ENCODE measurements at regions not wholly inside any gene's neighbourhood (a gene's known extent, or its start where the extent isn't known, plus 50 kb on each side); places are given as distances from the start of the nearest gene placed in this dataset.

GRCh38 chr2:228819701-228820100, 451.4 kb downstream of the PID1 start:
- Mint-ChIP-seq H3K4me1 (no peaks in the 10 kb centered on the region), H3K27ac (no peak overlapping the region), H3K36me3 (no peaks in the 10 kb centered on the region), H3K9me3 (peaks cover 0 to 17% (median 4%) of the 10 kb centered on the region in 8 donors), H3K4me3 (no peak overlapping the region), H3K27me3 (no peaks in the 10 kb centered on the region)
- Histone ChIP-seq H3K9me3 (ENCODE audit: control insufficient read depth in 1 of 2, low read length in 2 of 2) (no peaks in the 10 kb centered on the region), H3K36me3 (ENCODE audit: insufficient read depth, low read length) (no peaks in the 10 kb centered on the region), H3K27ac (ENCODE audit: low read depth, low read length) (no peak overlapping the region), H3K27me3 (ENCODE audit: insufficient read depth, low read length) (no peaks in the 10 kb centered on the region), H3K4me1 (ENCODE audit: insufficient read depth, low read length) (no peaks in the 10 kb centered on the region), H3K4me3 (ENCODE audit: low read length in 2 of 2) (no peak overlapping the region)
- CTCF ChIA-PET (ENCODE audit: partially characterized antibody) = no interaction called here
- no peak for DNase-seq
- POLR2A ChIA-PET (ENCODE audit: partially characterized antibody) = no interaction called here
- intact Hi-C loops (cut with micrococcal nuclease) = no loop called here

GRCh38 chr2:228802181-228803071, 468.7 kb downstream of the PID1 start:
- intact Hi-C loops (cut with micrococcal nuclease) = no loop called here
- H3K36me3 ChIP-seq (ENCODE audit: insufficient read depth, low read length) = no peaks in the 10 kb centered on the region
- no peaks in the 10 kb centered on the region for H3K36me3 Mint-ChIP-seq
- H3K4me3 Mint-ChIP-seq = no peak overlapping the region
- H3K9me3 ChIP-seq (ENCODE audit: control insufficient read depth in 1 of 2, low read length in 2 of 2) = no peaks in the 10 kb centered on the region
- H3K27me3 ChIP-seq (ENCODE audit: insufficient read depth, low read length) = no peaks in the 10 kb centered on the region
- H3K4me1 ChIP-seq (ENCODE audit: insufficient read depth, low read length) = no peaks in the 10 kb centered on the region
- H3K27ac ChIP-seq (ENCODE audit: low read depth, low read length) = no peak overlapping the region
- no peak overlapping the region for H3K4me3 ChIP-seq (ENCODE audit: low read length in 2 of 2)
- no peaks in the 10 kb centered on the region for H3K4me1 Mint-ChIP-seq
- DNase-seq = no peak
- H3K27ac Mint-ChIP-seq = no peak overlapping the region
- ChIA-PET CTCF (ENCODE audit: partially characterized antibody) (no interaction called here), POLR2A (ENCODE audit: partially characterized antibody) (no interaction called here)
- H3K27me3 Mint-ChIP-seq = no peaks in the 10 kb centered on the region
- H3K9me3 Mint-ChIP-seq = peaks cover 0 to 4% (median under 1%) of the 10 kb centered on the region in 8 donors

- Mint-ChIP-seq H3K36me3 (no peaks in the 10 kb centered on the region), H3K4me3 (no peak overlapping the region), H3K27me3 (no peaks in the 10 kb centered on the region), H3K9me3 (peaks cover 0 to 4% (median under 1%) of the 10 kb centered on the region in 8 donors), H3K27ac (no peak overlapping the region), H3K4me1 (no peaks in the 10 kb centered on the region)
- POLR2A ChIA-PET (ENCODE audit: partially characterized antibody) = no interaction called here
- CTCF ChIA-PET (ENCODE audit: partially characterized antibody) = no interaction called here
- Histone ChIP-seq H3K4me1 (ENCODE audit: insufficient read depth, low read length) (no peaks in the 10 kb centered on the region), H3K27me3 (ENCODE audit: insufficient read depth, low read length) (no peaks in the 10 kb centered on the region), H3K27ac (ENCODE audit: low read depth, low read length) (no peak overlapping the region), H3K4me3 (ENCODE audit: low read length in 2 of 2) (no peak overlapping the region), H3K36me3 (ENCODE audit: insufficient read depth, low read length) (no peaks in the 10 kb centered on the region), H3K9me3 (ENCODE audit: control insufficient read depth in 1 of 2, low read length in 2 of 2) (no peaks in the 10 kb centered on the region)
- intact Hi-C loops (cut with micrococcal nuclease) = no loop called here
- no peak for DNase-seq
These were observed 469.6 kb downstream of the PID1 start for GRCh38 chr2:228801451-228801850.

- no peaks in the 10 kb centered on the region for H3K4me1 ChIP-seq (ENCODE audit: insufficient read depth, low read length)
- no peaks in the 10 kb centered on the region for H3K27me3 ChIP-seq (ENCODE audit: insufficient read depth, low read length)
- DNase-seq = no peak
- no peak overlapping the region for H3K27ac ChIP-seq (ENCODE audit: low read depth, low read length)
- Mint-ChIP-seq H3K27ac (no peak overlapping the region), H3K4me1 (no peaks in the 10 kb centered on the region), H3K9me3 (peaks cover 0 to 7% (median 2%) of the 10 kb centered on the region in 8 donors), H3K36me3 (no peaks in the 10 kb centered on the region), H3K4me3 (no peak overlapping the region), H3K27me3 (no peaks in the 10 kb centered on the region)
- CTCF ChIA-PET (ENCODE audit: partially characterized antibody) = no interaction called here
- no peak overlapping the region for H3K4me3 ChIP-seq (ENCODE audit: low read length in 2 of 2)
- H3K9me3 ChIP-seq (ENCODE audit: control insufficient read depth in 1 of 2, low read length in 2 of 2) = no peaks in the 10 kb centered on the region
- H3K36me3 ChIP-seq (ENCODE audit: insufficient read depth, low read length) = no peaks in the 10 kb centered on the region
- intact Hi-C loops (cut with micrococcal nuclease) = no loop called here
- POLR2A ChIA-PET (ENCODE audit: partially characterized antibody) = no interaction called here
These were observed 471.9 kb downstream of the PID1 start for GRCh38 chr2:228799208-228799588.

- CTCF ChIA-PET (ENCODE audit: partially characterized antibody) = no interaction called here
- Histone ChIP-seq H3K27me3 (ENCODE audit: insufficient read depth, low read length) (no peaks in the 10 kb centered on the region), H3K4me1 (ENCODE audit: insufficient read depth, low read length) (no peaks in the 10 kb centered on the region), H3K27ac (ENCODE audit: low read depth, low read length) (no peak overlapping the region), H3K4me3 (ENCODE audit: low read length in 2 of 2) (no peak overlapping the region), H3K36me3 (ENCODE audit: insufficient read depth, low read length) (no peaks in the 10 kb centered on the region), H3K9me3 (ENCODE audit: control insufficient read depth in 1 of 2, low read length in 2 of 2) (no peaks in the 10 kb centered on the region)
- Mint-ChIP-seq H3K9me3 (peaks cover 0 to 10% (median 3%) of the 10 kb centered on the region in 8 donors), H3K4me3 (no peak overlapping the region), H3K4me1 (no peaks in the 10 kb centered on the region), H3K27me3 (no peaks in the 10 kb centered on the region), H3K27ac (no peak overlapping the region), H3K36me3 (no peaks in the 10 kb centered on the region)
- POLR2A ChIA-PET (ENCODE audit: partially characterized antibody) = no interaction called here
- intact Hi-C loops (cut with micrococcal nuclease) = no loop called here
- no peak for DNase-seq
These were observed 472.5 kb downstream of the PID1 start for GRCh38 chr2:228798458-228799207.

- no peaks in the 10 kb centered on the region for H3K9me3 ChIP-seq (ENCODE audit: control insufficient read depth in 1 of 2, low read length in 2 of 2)
- Mint-ChIP-seq H3K36me3 (no peaks in the 10 kb centered on the region), H3K27ac (no peak overlapping the region), H3K9me3 (peaks cover 3 to 12% (median 7%) of the 10 kb centered on the region in 8 donors), H3K4me3 (no peak overlapping the region), H3K27me3 (no peaks in the 10 kb centered on the region), H3K4me1 (no peaks in the 10 kb centered on the region)
- intact Hi-C loops (cut with micrococcal nuclease) = no loop called here
- ChIA-PET CTCF (ENCODE audit: partially characterized antibody) (no interaction called here), POLR2A (ENCODE audit: partially characterized antibody) (no interaction called here)
- no peaks in the 10 kb centered on the region for H3K4me1 ChIP-seq (ENCODE audit: insufficient read depth, low read length)
- no peak overlapping the region for H3K27ac ChIP-seq (ENCODE audit: low read depth, low read length)
- no peak overlapping the region for H3K4me3 ChIP-seq (ENCODE audit: low read length in 2 of 2)
- H3K27me3 ChIP-seq (ENCODE audit: insufficient read depth, low read length) = no peaks in the 10 kb centered on the region
- DNase-seq = no peak
- no peaks in the 10 kb centered on the region for H3K36me3 ChIP-seq (ENCODE audit: insufficient read depth, low read length)
These were observed 474.7 kb downstream of the PID1 start for GRCh38 chr2:228796386-228796785.

GRCh38 chr2:228793116-228793515, 478.0 kb downstream of the PID1 start:
- no peak overlapping the region for H3K4me3 Mint-ChIP-seq
- POLR2A ChIA-PET (ENCODE audit: partially characterized antibody) = no interaction called here
- H3K27me3 Mint-ChIP-seq = no peaks in the 10 kb centered on the region
- H3K36me3 ChIP-seq (ENCODE audit: insufficient read depth, low read length) = no peaks in the 10 kb centered on the region
- CTCF ChIA-PET (ENCODE audit: partially characterized antibody) = no interaction called here
- no peaks in the 10 kb centered on the region for H3K9me3 ChIP-seq (ENCODE audit: control insufficient read depth in 1 of 2, low read length in 2 of 2)
- H3K27ac ChIP-seq (ENCODE audit: low read depth, low read length) = no peak overlapping the region
- H3K4me1 Mint-ChIP-seq = no peaks in the 10 kb centered on the region
- no peak overlapping the region for H3K4me3 ChIP-seq (ENCODE audit: low read length in 2 of 2)
- no peaks in the 10 kb centered on the region for H3K27me3 ChIP-seq (ENCODE audit: insufficient read depth, low read length)
- H3K4me1 ChIP-seq (ENCODE audit: insufficient read depth, low read length) = no peaks in the 10 kb centered on the region
- DNase-seq = no peak
- peaks cover 3 to 12% (median 8%) of the 10 kb centered on the region in 8 donors for H3K9me3 Mint-ChIP-seq
- intact Hi-C loops (cut with micrococcal nuclease) = no loop called here
- no peaks in the 10 kb centered on the region for H3K36me3 Mint-ChIP-seq
- no peak overlapping the region for H3K27ac Mint-ChIP-seq
